Cardiac muscle cell (in vitro differentiated cells and primary cell): ENCODE measurements at regions not wholly inside any gene's neighbourhood (a gene's known extent, or its start where the extent isn't known, plus 50 kb on each side); places are given as distances from the start of the nearest gene placed in this dataset.

Experiments
- DNase-seq, 2 donors: peaks; one replicate each; pipeline versions ENCODE4 v3.0.0 to v3.0.0-alpha.2; 2010 to 2017; ENCODE audit warnings: low read depth in 1 of 2, low spot score in 1 of 2
- H3K27ac ChIP-seq: fragments of 200-600 bp; sonication (generic); 2 replicates; pipeline ENCODE4 v1.5.1; 2016
- H3K27me3 ChIP-seq: fragments of 200-600 bp; sonication (generic); 2 replicates; pipeline ENCODE4 v1.6.0; 2016; ENCODE audit warnings: control low read depth
- H3K36me3 ChIP-seq: fragments of 200-600 bp; sonication (generic); 2 replicates; pipeline ENCODE4 v1.5.1; 2016; ENCODE audit warnings: control low read depth
- H3K4me1 ChIP-seq: fragments of 200-600 bp; sonication (generic); 2 replicates; pipeline ENCODE4 v1.8.1; 2017; ENCODE audit warnings: low read depth, mild to moderate bottlenecking, mixed run types
- H3K4me3 ChIP-seq: fragments of 200-600 bp; sonication (generic); 2 replicates; pipeline ENCODE4 v1.5.1; 2016; ENCODE audit warnings: mild to moderate bottlenecking
- H3K9me3 ChIP-seq: fragments of 200-600 bp; sonication (generic); 2 replicates; pipeline ENCODE4 v1.5.1; 2017; ENCODE audit warnings: low read depth, mild to moderate bottlenecking, control low read depth
- CTCF ChIP-seq: IDR thresholded peaks from 2 replicates; pipeline ENCODE4 v1.5.1; 2012; ENCODE audit warnings: low read depth, mild to moderate bottlenecking, low read length

- no peaks in the 10 kb centered on the region for H3K4me1 ChIP-seq
- TF ChIP-seq CTCF = no peak
- no peaks in the 10 kb centered on the region for H3K27me3 ChIP-seq
- no peak overlapping the region for H3K27ac ChIP-seq
- DNase-seq = no peak
- no peak overlapping the region for H3K4me3 ChIP-seq
- no peaks in the 10 kb centered on the region for H3K9me3 ChIP-seq
- no peaks in the 10 kb centered on the region for H3K36me3 ChIP-seq
Observed at GRCh38 chr13:72025836-72026235, 158.8 kb upstream of the DACH1 start.

GRCh38 chr13:72023895-72024294, 156.9 kb upstream of the DACH1 start:
- H3K4me1 ChIP-seq = no peaks in the 10 kb centered on the region
- TF ChIP-seq CTCF = no peak
- no peak for DNase-seq

GRCh38 chr13:72005455-72005854, 138.5 kb upstream of the DACH1 start:
- Histone ChIP-seq H3K27ac (no peak overlapping the region), H3K27me3 (no peaks in the 10 kb centered on the region), H3K4me3 (no peak overlapping the region), H3K36me3 (no peaks in the 10 kb centered on the region), H3K4me1 (no peaks in the 10 kb centered on the region), H3K9me3 (no peaks in the 10 kb centered on the region)
- no peak for TF ChIP-seq CTCF
- DNase-seq = no peak

More at GRCh38 chr13:72023895-72024294, 156.9 kb upstream of the DACH1 start:
- H3K27me3 ChIP-seq = no peaks in the 10 kb centered on the region
- H3K9me3 ChIP-seq = no peaks in the 10 kb centered on the region
- H3K4me3 ChIP-seq = no peak overlapping the region
- no peak overlapping the region for H3K27ac ChIP-seq
- H3K36me3 ChIP-seq = no peaks in the 10 kb centered on the region

- TF ChIP-seq CTCF = no peak
- DNase-seq = peak in 1 of 2 donors; percentile 0
- no peak overlapping the region for H3K4me3 ChIP-seq
Observed at GRCh38 chr13:72004784-72005374, 137.9 kb upstream of the DACH1 start.

GRCh38 chr13:72004246-72004645, 137.2 kb upstream of the DACH1 start:
- Histone ChIP-seq H3K9me3 (no peaks in the 10 kb centered on the region), H3K27me3 (no peaks in the 10 kb centered on the region), H3K36me3 (no peaks in the 10 kb centered on the region), H3K4me3 (no peak overlapping the region), H3K27ac (no peak overlapping the region), H3K4me1 (no peaks in the 10 kb centered on the region)
- no peak for TF ChIP-seq CTCF
- no peak for DNase-seq

More at GRCh38 chr13:72004784-72005374, 137.9 kb upstream of the DACH1 start:
- H3K27me3 ChIP-seq = no peaks in the 10 kb centered on the region
- H3K9me3 ChIP-seq = no peaks in the 10 kb centered on the region
- H3K4me1 ChIP-seq = no peaks in the 10 kb centered on the region
- H3K36me3 ChIP-seq = no peaks in the 10 kb centered on the region
- H3K27ac ChIP-seq = no peak overlapping the region
